Loucy (cell line): ENCODE measurements at regions not wholly inside any gene's neighbourhood (a gene's known extent, or its start where the extent isn't known, plus 50 kb on each side); places are given as distances from the start of the nearest gene placed in this dataset.

Experiments used
- H2AFZ ChIP-seq: fragments of 200-600 bp; sonication (generic); 2 replicates; pipeline ENCODE4 v1.6.0; 2016; ENCODE audit warnings: antibody characterized with exemption, mild to moderate bottlenecking, low read length, moderate library complexity
- H3F3A ChIP-seq: fragments of 200-600 bp; 2 replicates; pipeline ENCODE4 v1.6.0; 2016; ENCODE audit warnings: antibody characterized with exemption, low read depth, mild to moderate bottlenecking
- H3K27me3 ChIP-seq: fragments of 200-600 bp; sonication (generic); 2 replicates; pipeline ENCODE4 v1.6.1; 2014; ENCODE audit warnings: low read length, mild to moderate bottlenecking; ENCODE audit not compliant: insufficient read depth, poor library complexity, severe bottlenecking
- H3K36me3 ChIP-seq: fragments of 200-600 bp; sonication (generic); 2 replicates; pipeline ENCODE4 v1.6.1; 2016; ENCODE audit warnings: low read length; ENCODE audit not compliant: insufficient read depth
- H3K4me1 ChIP-seq: fragments of 200-600 bp; sonication (generic); 2 replicates; pipeline ENCODE4 v1.5.1; 2014; ENCODE audit warnings: low read length, mild to moderate bottlenecking; ENCODE audit not compliant: insufficient read depth, poor library complexity, severe bottlenecking
- H3K4me2 ChIP-seq: fragments of 200-600 bp; sonication (generic); 2 replicates; pipeline ENCODE4 v1.6.0; 2014; ENCODE audit warnings: antibody characterized with exemption, low read length, low read depth, mild to moderate bottlenecking; ENCODE audit not compliant: poor library complexity, severe bottlenecking
- H3K4me3 ChIP-seq: fragments of 200-600 bp; sonication (generic); 2 replicates; pipeline ENCODE4 v1.5.1; 2014; ENCODE audit warnings: low read length, mild to moderate bottlenecking, mixed read lengths; ENCODE audit not compliant: poor library complexity, severe bottlenecking
- H3K79me2 ChIP-seq: fragments of 200-600 bp; sonication (generic); 2 replicates; pipeline ENCODE4 v1.6.1; 2014; ENCODE audit warnings: low read length; ENCODE audit not compliant: insufficient read depth
- H3K9ac ChIP-seq: fragments of 200-600 bp; sonication (generic); 2 replicates; pipeline ENCODE4 v1.6.0; 2014; ENCODE audit warnings: mild to moderate bottlenecking, low read depth, low read length, moderate library complexity; ENCODE audit not compliant: poor library complexity, severe bottlenecking
- H3K9me2 ChIP-seq: fragments of 200-600 bp; sonication (generic); replicated peaks from 2 replicates; pipeline ENCODE4 v1.6.1; 2016; ENCODE audit warnings: low read depth, low read length, mixed read lengths
- H3K9me3 ChIP-seq: fragments of 200-600 bp; sonication (generic); 2 replicates; pipeline ENCODE4 v1.6.1; 2014; ENCODE audit warnings: mild to moderate bottlenecking, antibody characterized with exemption, low read length, low read depth; ENCODE audit not compliant: insufficient read depth
- H4K20me1 ChIP-seq: fragments of 200-600 bp; sonication (generic); 2 replicates; pipeline ENCODE4 v1.6.0; 2014; ENCODE audit warnings: antibody characterized with exemption, low read length, mild to moderate bottlenecking; ENCODE audit not compliant: insufficient read depth, poor library complexity, severe bottlenecking
- EZH2phosphoT487 ChIP-seq: fragments of 200-600 bp; IDR thresholded peaks from 2 replicates; pipeline ENCODE4 v1.6.1; 2018; ENCODE audit warnings: antibody characterized with exemption, mild to moderate bottlenecking, moderate library complexity, borderline replicate concordance
- TF ChIP-seq, protein P1 (sequence below): fragments of 200-600 bp; sonication (generic); conservative IDR thresholded peaks from 2 replicates; pipeline ENCODE4 v1.5.1; 2014; ENCODE audit warnings: mild to moderate bottlenecking, antibody characterized with exemption, low read length

GRCh38 chr10:113455947-113456346, 96.9 kb upstream of the HABP2 start:
- no peaks in the 10 kb centered on the region for H3F3A ChIP-seq
- TF ChIP-seq, protein P1, sequence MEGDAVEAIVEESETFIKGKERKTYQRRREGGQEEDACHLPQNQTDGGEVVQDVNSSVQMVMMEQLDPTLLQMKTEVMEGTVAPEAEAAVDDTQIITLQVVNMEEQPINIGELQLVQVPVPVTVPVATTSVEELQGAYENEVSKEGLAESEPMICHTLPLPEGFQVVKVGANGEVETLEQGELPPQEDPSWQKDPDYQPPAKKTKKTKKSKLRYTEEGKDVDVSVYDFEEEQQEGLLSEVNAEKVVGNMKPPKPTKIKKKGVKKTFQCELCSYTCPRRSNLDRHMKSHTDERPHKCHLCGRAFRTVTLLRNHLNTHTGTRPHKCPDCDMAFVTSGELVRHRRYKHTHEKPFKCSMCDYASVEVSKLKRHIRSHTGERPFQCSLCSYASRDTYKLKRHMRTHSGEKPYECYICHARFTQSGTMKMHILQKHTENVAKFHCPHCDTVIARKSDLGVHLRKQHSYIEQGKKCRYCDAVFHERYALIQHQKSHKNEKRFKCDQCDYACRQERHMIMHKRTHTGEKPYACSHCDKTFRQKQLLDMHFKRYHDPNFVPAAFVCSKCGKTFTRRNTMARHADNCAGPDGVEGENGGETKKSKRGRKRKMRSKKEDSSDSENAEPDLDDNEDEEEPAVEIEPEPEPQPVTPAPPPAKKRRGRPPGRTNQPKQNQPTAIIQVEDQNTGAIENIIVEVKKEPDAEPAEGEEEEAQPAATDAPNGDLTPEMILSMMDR, result no peak
- no peak for TF ChIP-seq EZH2phosphoT487

GRCh38 chr10:113456741-113457140, 96.1 kb upstream of the HABP2 start:
- Histone ChIP-seq H3K4me1 (no peaks in the 10 kb centered on the region), H4K20me1 (no peaks in the 10 kb centered on the region), H3F3A (no peaks in the 10 kb centered on the region), H3K4me3 (no peak overlapping the region), H3K9me2 (no peaks in the 10 kb centered on the region), H3K27me3 (no peaks in the 10 kb centered on the region), H3K9ac (no peak overlapping the region), H3K36me3 (no peaks in the 10 kb centered on the region), H2AFZ (no peak overlapping the region), H3K79me2 (no peaks in the 10 kb centered on the region), H3K4me2 (no peak overlapping the region), H3K9me3 (no peaks in the 10 kb centered on the region)
- no peak for TF ChIP-seq EZH2phosphoT487
- TF ChIP-seq, protein P1, result no peak

More at GRCh38 chr10:113455947-113456346, 96.9 kb upstream of the HABP2 start:
- Histone ChIP-seq H3K9me2 (no peaks in the 10 kb centered on the region), H3K9ac (no peak overlapping the region), H4K20me1 (no peaks in the 10 kb centered on the region), H2AFZ (no peak overlapping the region), H3K79me2 (no peaks in the 10 kb centered on the region), H3K4me3 (no peak overlapping the region), H3K9me3 (no peaks in the 10 kb centered on the region), H3K36me3 (no peaks in the 10 kb centered on the region), H3K27me3 (no peaks in the 10 kb centered on the region), H3K4me1 (no peaks in the 10 kb centered on the region), H3K4me2 (no peak overlapping the region)

DNA sequence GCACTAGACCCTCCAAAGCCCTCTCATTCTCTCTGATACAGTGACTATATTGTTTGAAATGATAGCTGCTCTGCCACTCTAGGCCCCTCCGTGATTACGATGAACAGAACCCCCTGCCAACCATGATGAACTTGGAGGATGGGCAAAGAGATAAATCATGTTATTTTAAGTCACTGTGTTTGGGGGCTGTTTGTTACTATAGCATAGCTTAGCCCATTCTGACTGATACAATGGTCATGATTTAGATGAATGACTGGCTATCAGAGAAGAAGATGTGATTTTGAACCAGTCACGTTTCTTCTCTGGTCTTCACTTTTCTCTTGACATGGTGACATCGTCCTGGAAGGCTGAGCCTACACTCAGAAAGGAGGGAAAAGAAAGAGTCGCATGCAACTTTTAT, 95.4 kb upstream of the HABP2 start:
- no peaks in the 10 kb centered on the region for H3F3A ChIP-seq
- no peak for TF ChIP-seq EZH2phosphoT487
- TF ChIP-seq, protein P1, result no peak

More for the DNA sequence above, 95.4 kb upstream of the HABP2 start:
- Histone ChIP-seq H4K20me1 (no peaks in the 10 kb centered on the region), H3K4me1 (no peaks in the 10 kb centered on the region), H3K36me3 (no peaks in the 10 kb centered on the region), H3K9me3 (no peaks in the 10 kb centered on the region), H3K79me2 (no peaks in the 10 kb centered on the region), H3K27me3 (no peaks in the 10 kb centered on the region), H3K9me2 (no peaks in the 10 kb centered on the region), H3K4me2 (no peak overlapping the region), H3K9ac (no peak overlapping the region), H3K4me3 (no peak overlapping the region), H2AFZ (no peak overlapping the region)
